CD8-positive, alpha-beta memory T cell (primary cell): ENCODE measurements at regions not wholly inside any gene's neighbourhood (a gene's known extent, or its start where the extent isn't known, plus 50 kb on each side); places are given as distances from the start of the nearest gene placed in this dataset.

Experiments used
- CTCF ChIA-PET: fragments of 350-600 bp; sonication (Branson Sonifier 250); formaldehyde crosslinking; loops from one replicate; lab custom pipeline; 2021; ENCODE audit warnings: antibody characterized with exemption; lab: Charles Lee
- POLR2A ChIA-PET: fragments of 350-600 bp; sonication (Branson Sonifier 250); formaldehyde crosslinking; loops from one replicate; lab custom pipeline; 2021; ENCODE audit warnings: antibody characterized with exemption; lab: Charles Lee
- DNase-seq, 5 donors: peaks; one replicate each; pipeline versions ENCODE4 v3.0.0 to v3.0.0-alpha.2; 2020 to 2022; ENCODE audit warnings: mixed read lengths in 1 of 5
- H3K27ac ChIP-seq: one replicate; pipeline ENCODE4 v1.7.0; 2013; ENCODE audit warnings: low read depth, mild to moderate bottlenecking, low read length, moderate library complexity
- H3K27me3 ChIP-seq: 2 replicates; pipeline ENCODE4 v1.7.0; 2013; ENCODE audit warnings: low read length, mild to moderate bottlenecking; ENCODE audit not compliant: insufficient read depth, poor library complexity, severe bottlenecking
- H3K36me3 ChIP-seq: 2 replicates; pipeline ENCODE4 v1.7.0; 2013; ENCODE audit warnings: mild to moderate bottlenecking, low read length, moderate library complexity; ENCODE audit not compliant: insufficient read depth
- H3K4me1 ChIP-seq: 2 replicates; pipeline ENCODE4 v1.7.0; 2013; ENCODE audit warnings: mild to moderate bottlenecking, low read length, moderate library complexity; ENCODE audit not compliant: insufficient read depth
- H3K4me3 ChIP-seq: 2 replicates; pipeline ENCODE4 v1.7.0; 2013; ENCODE audit warnings: mild to moderate bottlenecking, low read length
- H3K9me3 ChIP-seq: 2 replicates; pipeline ENCODE4 v1.7.0; 2013; ENCODE audit warnings: mild to moderate bottlenecking, low read length
- H3K27ac Mint-ChIP-seq, 8 donors: one replicate each; pipeline ENCODE4 v1.8.0; 2020 to 2021; ENCODE audit warnings: mixed read lengths in 8 of 8, mild to moderate bottlenecking in 6 of 8, inconsistent platforms in 3 of 8, moderate library complexity in 3 of 8
- H3K27me3 Mint-ChIP-seq, 2 donors: one replicate each; pipeline ENCODE4 v1.8.0; 2020 to 2021; ENCODE audit warnings: mixed read lengths in 2 of 2, mild to moderate bottlenecking in 1 of 2, moderate library complexity in 1 of 2
- H3K36me3 Mint-ChIP-seq, 3 donors: one replicate each; pipeline ENCODE4 v1.8.0; 2020 to 2021; ENCODE audit warnings: mixed read lengths in 3 of 3, inconsistent platforms in 1 of 3, mild to moderate bottlenecking in 1 of 3
- H3K4me1 Mint-ChIP-seq, 3 donors: one replicate each; pipeline ENCODE4 v1.8.0; 2020 to 2021; ENCODE audit warnings: mixed read lengths in 3 of 3, inconsistent platforms in 1 of 3, mild to moderate bottlenecking in 1 of 3
- H3K4me3 Mint-ChIP-seq, 7 donors: one replicate each; pipeline ENCODE4 v1.8.0; 2020 to 2021; ENCODE audit warnings: mixed read lengths in 7 of 7, mild to moderate bottlenecking in 6 of 7, moderate library complexity in 4 of 7, inconsistent platforms in 2 of 7
- H3K9me3 Mint-ChIP-seq, 5 donors: one replicate each; pipeline ENCODE4 v1.8.0; 2020 to 2022; ENCODE audit warnings: mixed read lengths in 5 of 5, mild to moderate bottlenecking in 3 of 5, moderate library complexity in 2 of 5, inconsistent platforms in 1 of 5

DNA sequence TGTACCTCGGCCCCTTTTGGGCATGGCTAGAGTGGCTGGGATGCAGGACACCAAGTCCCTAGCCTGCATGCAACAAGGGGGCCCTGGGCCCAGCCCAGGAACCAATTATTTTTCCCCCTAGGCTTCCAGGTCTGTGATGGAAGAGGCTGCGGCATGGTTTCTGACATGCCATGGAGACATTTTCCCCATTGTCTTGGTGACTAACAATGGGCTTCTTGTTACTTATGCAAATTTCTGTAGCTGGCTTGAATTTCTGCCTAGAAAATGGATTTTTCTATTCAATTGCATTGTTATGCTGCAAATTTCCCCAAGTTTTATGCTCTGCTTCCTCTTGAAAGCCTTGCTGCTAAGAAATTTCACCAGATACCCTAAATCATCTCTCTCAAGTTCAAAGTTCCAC, 1269.6 kb upstream of the CITED2 start:
- Histone ChIP-seq H3K27ac (no peak overlapping the region), H3K4me1 (no peaks in the 10 kb centered on the region), H3K36me3 (no peaks in the 10 kb centered on the region), H3K27me3 (no peaks in the 10 kb centered on the region), H3K9me3 (no peaks in the 10 kb centered on the region), H3K4me3 (no peak overlapping the region)
- peaks cover 0 to 2% of the 10 kb centered on the region in 2 donors for H3K27me3 Mint-ChIP-seq
- H3K4me3 Mint-ChIP-seq, result no peak overlapping the region
- DNase-seq, result no peak
- CTCF ChIA-PET, result no interaction called here
- no peak overlapping the region for H3K27ac Mint-ChIP-seq
- peaks cover 6 to 11% (median 9%) of the 10 kb centered on the region in 5 donors for H3K9me3 Mint-ChIP-seq
- H3K36me3 Mint-ChIP-seq, result peaks cover 0 to 2% (median 0%) of the 10 kb centered on the region in 3 donors
- POLR2A ChIA-PET, result no interaction called here
- no peaks in the 10 kb centered on the region for H3K4me1 Mint-ChIP-seq

DNA sequence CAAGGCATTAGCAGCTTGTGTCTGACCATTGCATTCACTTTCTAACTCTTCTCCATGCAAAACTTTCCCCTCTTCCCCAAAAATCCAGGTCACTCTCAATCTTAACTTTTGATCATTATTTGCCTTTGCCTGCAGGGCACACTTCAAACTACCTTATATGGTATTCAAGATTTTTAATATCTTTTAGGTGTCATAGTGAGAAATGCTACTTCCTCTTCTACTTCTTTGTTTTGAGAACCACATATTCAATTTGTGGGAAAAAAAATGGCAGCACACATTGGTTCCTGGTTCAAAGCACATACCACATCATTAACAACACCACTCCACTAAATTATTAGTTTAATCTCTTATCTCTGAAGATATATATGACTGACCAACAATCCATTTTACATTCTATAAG, 1267.0 kb upstream of the CITED2 start:
- peaks cover 1 to 2% of the 10 kb centered on the region in 2 donors for H3K27me3 Mint-ChIP-seq
- no peaks in the 10 kb centered on the region for H3K4me1 Mint-ChIP-seq
- DNase-seq, result no peak
- H3K4me3 Mint-ChIP-seq, result no peak overlapping the region
- H3K9me3 Mint-ChIP-seq, result peaks cover 0 to 2% (median under 1%) of the 10 kb centered on the region in 5 donors
- no peaks in the 10 kb centered on the region for H3K9me3 ChIP-seq
- H3K36me3 Mint-ChIP-seq, result no peaks in the 10 kb centered on the region
- H3K4me3 ChIP-seq, result no peak overlapping the region
- ChIA-PET POLR2A (no interaction called here), CTCF (no interaction called here)
- no peaks in the 10 kb centered on the region for H3K36me3 ChIP-seq
- no peaks in the 10 kb centered on the region for H3K4me1 ChIP-seq
- no peak overlapping the region for H3K27ac ChIP-seq
- no peak overlapping the region for H3K27ac Mint-ChIP-seq
- H3K27me3 ChIP-seq, result no peaks in the 10 kb centered on the region

DNA sequence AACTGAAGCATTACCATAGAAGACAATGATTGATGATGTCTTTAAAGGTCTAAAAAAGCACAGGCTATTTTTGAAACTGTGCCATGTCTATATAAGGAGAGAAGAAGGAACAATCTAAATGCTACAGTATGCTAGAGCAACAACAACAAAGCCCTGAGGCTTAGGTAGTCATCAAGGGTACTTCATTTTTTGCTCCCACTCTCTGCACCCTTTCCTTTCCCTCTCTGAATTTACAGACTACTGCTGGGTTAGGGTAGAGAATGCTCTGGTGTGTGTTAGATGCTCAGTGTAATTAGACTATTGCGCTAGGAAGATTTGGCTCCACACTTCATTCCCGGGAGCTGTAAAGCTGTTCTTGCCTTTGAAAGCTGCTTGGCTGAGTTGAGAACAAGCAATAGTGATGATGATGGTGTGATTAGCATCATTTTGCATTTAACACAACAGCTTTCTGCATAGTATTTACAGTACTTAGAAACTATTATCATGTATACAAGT, 1262.5 kb upstream of the CITED2 start:
- ChIA-PET CTCF (no interaction called here), POLR2A (no interaction called here)
- no peak overlapping the region for H3K4me3 Mint-ChIP-seq
- H3K4me1 Mint-ChIP-seq, result no peaks in the 10 kb centered on the region
- peaks cover 0 to 1% of the 10 kb centered on the region in 2 donors for H3K27me3 Mint-ChIP-seq
- Histone ChIP-seq H3K4me3 (no peak overlapping the region), H3K27me3 (no peaks in the 10 kb centered on the region), H3K9me3 (no peaks in the 10 kb centered on the region), H3K36me3 (no peaks in the 10 kb centered on the region), H3K4me1 (no peaks in the 10 kb centered on the region), H3K27ac (no peak overlapping the region)
- H3K36me3 Mint-ChIP-seq, result no peaks in the 10 kb centered on the region
- no peak for DNase-seq
- no peak overlapping the region for H3K27ac Mint-ChIP-seq
- H3K9me3 Mint-ChIP-seq, result no peaks in the 10 kb centered on the region

DNA sequence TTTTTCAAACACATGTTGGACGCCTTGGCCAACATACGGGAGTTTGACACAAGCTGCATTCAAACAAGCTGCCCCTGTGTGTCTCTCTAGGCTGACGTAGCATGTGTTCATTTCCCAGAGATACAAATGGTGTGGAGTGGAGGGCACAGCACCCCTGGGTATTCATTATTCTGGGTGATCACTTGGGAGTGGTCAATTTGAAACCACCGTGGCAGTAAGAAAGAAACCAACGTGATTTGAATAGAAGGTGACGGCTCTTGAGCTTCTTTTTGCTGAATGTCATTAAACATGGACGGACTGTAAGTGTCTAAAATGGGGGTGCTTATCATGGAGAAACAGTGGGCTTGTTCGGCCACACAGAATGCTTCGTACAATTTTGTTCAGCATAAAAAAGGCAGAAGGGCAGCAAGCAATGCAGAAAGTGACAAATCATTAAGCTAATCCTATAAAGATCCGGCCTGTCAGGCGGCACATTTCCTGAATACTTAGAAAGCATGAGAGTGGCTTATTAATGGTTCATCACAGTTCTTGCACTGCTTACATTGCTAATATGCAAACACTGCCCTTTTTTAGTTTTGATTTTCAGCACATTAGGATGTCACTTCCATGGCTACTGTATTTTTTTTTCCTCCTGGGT, 1261.9 kb upstream of the CITED2 start:
- no peaks in the 10 kb centered on the region for H3K9me3 Mint-ChIP-seq
- Histone ChIP-seq H3K27ac (no peak overlapping the region), H3K4me3 (no peak overlapping the region), H3K4me1 (no peaks in the 10 kb centered on the region), H3K9me3 (no peaks in the 10 kb centered on the region), H3K27me3 (no peaks in the 10 kb centered on the region), H3K36me3 (no peaks in the 10 kb centered on the region)
- DNase-seq, result no peak
- H3K27me3 Mint-ChIP-seq, result peaks cover 0 to 1% of the 10 kb centered on the region in 2 donors
- ChIA-PET POLR2A (no interaction called here), CTCF (no interaction called here)
- no peak overlapping the region for H3K27ac Mint-ChIP-seq
- no peak overlapping the region for H3K4me3 Mint-ChIP-seq
- H3K4me1 Mint-ChIP-seq, result no peaks in the 10 kb centered on the region
- H3K36me3 Mint-ChIP-seq, result no peaks in the 10 kb centered on the region

DNA sequence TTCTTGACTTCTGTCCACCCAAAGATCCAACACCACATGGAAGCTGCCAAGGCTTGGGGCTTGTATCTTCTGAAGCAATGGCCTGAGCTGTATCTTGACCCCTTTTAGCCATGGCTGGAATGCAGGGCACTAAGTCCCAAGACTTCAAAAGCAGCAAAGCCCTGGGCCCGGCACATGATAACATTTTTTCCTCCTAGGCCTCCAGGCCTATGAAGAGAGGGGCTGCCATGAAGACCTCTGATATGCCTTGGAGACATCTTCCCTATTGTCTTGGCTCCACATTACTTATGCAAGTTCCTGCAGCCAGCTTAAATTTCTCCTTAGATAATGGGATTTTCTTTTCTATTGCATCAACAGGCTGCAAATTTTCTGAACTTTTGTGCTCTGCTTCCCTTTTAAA, 1252.6 kb upstream of the CITED2 start:
- POLR2A ChIA-PET, result no interaction called here
- CTCF ChIA-PET, result no interaction called here
- Mint-ChIP-seq H3K4me1 (no peaks in the 10 kb centered on the region), H3K27ac (no peak overlapping the region), H3K4me3 (no peak overlapping the region), H3K36me3 (no peaks in the 10 kb centered on the region), H3K27me3 (peaks cover 0 to 3% of the 10 kb centered on the region in 2 donors), H3K9me3 (peaks cover 2 to 19% (median 16%) of the 10 kb centered on the region in 5 donors)
- Histone ChIP-seq H3K4me1 (no peaks in the 10 kb centered on the region), H3K9me3 (no peaks in the 10 kb centered on the region), H3K4me3 (no peak overlapping the region), H3K27ac (no peak overlapping the region), H3K36me3 (no peaks in the 10 kb centered on the region), H3K27me3 (no peaks in the 10 kb centered on the region)
- no peak for DNase-seq

DNA sequence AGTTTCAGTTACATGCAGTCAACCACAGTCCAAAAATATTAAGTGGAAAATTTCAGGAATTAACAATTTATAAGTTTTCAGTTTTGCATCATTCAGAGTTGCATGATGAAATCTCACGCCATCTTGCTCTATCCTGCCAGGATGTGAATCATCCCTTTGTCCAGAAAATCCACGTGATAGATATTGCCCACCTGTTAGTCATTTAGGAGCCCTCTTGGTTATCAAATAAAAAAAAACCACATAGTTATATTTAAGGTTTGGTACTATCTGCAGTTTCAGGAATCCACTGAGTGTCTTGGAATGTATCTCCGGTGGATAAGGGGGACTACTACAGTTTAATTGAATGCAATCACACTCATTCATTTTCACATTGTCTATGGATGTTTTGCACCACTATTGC, 1249.0 kb upstream of the CITED2 start:
- no peak overlapping the region for H3K4me3 Mint-ChIP-seq
- ChIA-PET CTCF (no interaction called here), POLR2A (no interaction called here)
- Histone ChIP-seq H3K9me3 (no peaks in the 10 kb centered on the region), H3K27me3 (no peaks in the 10 kb centered on the region), H3K27ac (no peak overlapping the region), H3K36me3 (no peaks in the 10 kb centered on the region), H3K4me3 (no peak overlapping the region), H3K4me1 (no peaks in the 10 kb centered on the region)
- H3K27me3 Mint-ChIP-seq, result peaks cover 3 to 8% of the 10 kb centered on the region in 2 donors
- no peak for DNase-seq
- H3K36me3 Mint-ChIP-seq, result no peaks in the 10 kb centered on the region
- H3K27ac Mint-ChIP-seq, result no peak overlapping the region
- H3K4me1 Mint-ChIP-seq, result no peaks in the 10 kb centered on the region
- H3K9me3 Mint-ChIP-seq, result peaks cover 2 to 19% (median 16%) of the 10 kb centered on the region in 5 donors

DNA sequence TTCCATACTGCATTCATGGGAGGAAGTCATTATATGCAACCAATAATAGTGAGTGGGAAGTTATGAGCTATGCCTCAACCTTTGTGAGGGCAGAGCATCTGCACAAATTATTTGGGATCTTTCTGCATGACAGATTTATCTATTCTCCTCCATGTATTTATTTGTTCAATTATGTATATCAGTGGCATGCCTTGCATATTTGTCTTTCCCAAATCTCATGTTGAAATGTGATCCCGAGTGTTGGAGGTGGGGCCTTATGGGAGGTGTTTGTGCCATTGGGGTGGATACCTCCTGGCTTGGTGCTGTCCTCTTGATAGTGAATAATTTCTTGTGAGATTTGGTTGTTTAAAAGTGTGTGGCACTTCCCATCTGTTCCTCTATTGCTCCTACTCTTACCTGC, 1246.0 kb upstream of the CITED2 start:
- H3K9me3 ChIP-seq, result no peaks in the 10 kb centered on the region
- Mint-ChIP-seq H3K27ac (no peak overlapping the region), H3K36me3 (no peaks in the 10 kb centered on the region), H3K9me3 (peaks cover 0 to 2% (median 2%) of the 10 kb centered on the region in 5 donors), H3K4me1 (no peaks in the 10 kb centered on the region), H3K27me3 (peaks cover 3 to 8% of the 10 kb centered on the region in 2 donors), H3K4me3 (no peak overlapping the region)
- DNase-seq, result no peak
- no peaks in the 10 kb centered on the region for H3K27me3 ChIP-seq
- ChIA-PET POLR2A (no interaction called here), CTCF (no interaction called here)
- no peak overlapping the region for H3K4me3 ChIP-seq
- H3K27ac ChIP-seq, result no peak overlapping the region
- no peaks in the 10 kb centered on the region for H3K4me1 ChIP-seq
- no peaks in the 10 kb centered on the region for H3K36me3 ChIP-seq

DNA sequence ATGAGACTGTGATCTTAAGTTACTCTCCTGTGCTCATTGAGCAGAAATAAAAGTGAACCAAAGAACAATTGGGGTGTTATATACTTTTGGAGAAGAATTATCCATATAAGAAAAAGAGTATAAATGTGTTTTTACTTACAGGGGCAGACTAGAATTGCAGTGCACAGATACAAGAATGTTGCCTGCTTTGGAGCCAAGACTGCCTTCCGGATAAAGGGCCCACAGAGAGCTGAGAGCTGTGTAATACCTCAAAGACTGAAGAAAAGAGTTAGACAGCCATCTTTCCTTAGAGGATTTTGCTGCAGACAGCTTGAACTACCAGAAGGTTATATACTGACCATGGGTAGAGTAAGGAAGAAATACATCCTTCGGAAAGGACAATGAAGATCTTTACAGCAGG, 1235.5 kb upstream of the CITED2 start:
- H3K36me3 Mint-ChIP-seq, result no peaks in the 10 kb centered on the region
- H3K4me1 Mint-ChIP-seq, result no peaks in the 10 kb centered on the region
- no peak overlapping the region for H3K4me3 Mint-ChIP-seq
- Histone ChIP-seq H3K4me3 (no peak overlapping the region), H3K36me3 (no peaks in the 10 kb centered on the region), H3K27ac (no peak overlapping the region), H3K27me3 (no peaks in the 10 kb centered on the region), H3K9me3 (no peaks in the 10 kb centered on the region), H3K4me1 (no peaks in the 10 kb centered on the region)
- CTCF ChIA-PET, result no interaction called here
- POLR2A ChIA-PET, result no interaction called here
- DNase-seq, result no peak
- H3K27me3 Mint-ChIP-seq, result no peaks in the 10 kb centered on the region
- H3K27ac Mint-ChIP-seq, result no peak overlapping the region
- H3K9me3 Mint-ChIP-seq, result no peaks in the 10 kb centered on the region
